ENCODE measurements at regions not wholly inside any gene's neighbourhood (a gene's known extent, or its start where the extent isn't known, plus 50 kb on each side); places are given as distances from the start of the nearest gene placed in this dataset.
"Not testable (repeated sequence)": the region's sequence is repeated elsewhere in the genome, so short reads cannot be mapped to it uniquely, and the experiment has no call there.

- no peak for DNase-seq
These were observed 239.9 kb upstream of the TRPM3 start for GRCh38 chr9:71361357-71361756.

GRCh38 chr9:71357346-71357745 is 235.9 kb upstream of the TRPM3 start:
- no peak for DNase-seq

DNA sequence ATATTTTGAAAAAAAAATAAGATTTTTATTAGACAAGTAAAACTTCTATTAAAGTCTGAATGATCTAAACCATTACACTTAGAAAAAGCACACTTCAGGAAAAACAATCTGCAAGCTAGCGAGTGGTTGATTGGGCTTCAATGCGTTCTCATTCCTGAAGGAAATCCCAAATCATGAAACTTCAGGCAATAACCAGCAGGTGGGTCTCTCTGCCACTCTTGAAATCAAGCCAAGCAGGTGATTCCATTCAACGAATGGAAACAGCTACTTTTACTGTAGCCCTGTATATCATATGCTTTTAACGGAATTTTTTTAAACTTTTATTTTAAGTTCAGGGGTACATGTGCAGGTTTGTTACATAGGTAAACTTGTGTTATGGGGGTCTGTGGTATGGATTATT is 234.5 kb upstream of the TRPM3 start:
- no peak for DNase-seq

- no peak for DNase-seq
These were observed 232.3 kb upstream of the TRPM3 start for GRCh38 chr9:71353720-71354119.

- no peak for DNase-seq
These were observed 231.4 kb upstream of the TRPM3 start for GRCh38 chr9:71352837-71353236.

DNA sequence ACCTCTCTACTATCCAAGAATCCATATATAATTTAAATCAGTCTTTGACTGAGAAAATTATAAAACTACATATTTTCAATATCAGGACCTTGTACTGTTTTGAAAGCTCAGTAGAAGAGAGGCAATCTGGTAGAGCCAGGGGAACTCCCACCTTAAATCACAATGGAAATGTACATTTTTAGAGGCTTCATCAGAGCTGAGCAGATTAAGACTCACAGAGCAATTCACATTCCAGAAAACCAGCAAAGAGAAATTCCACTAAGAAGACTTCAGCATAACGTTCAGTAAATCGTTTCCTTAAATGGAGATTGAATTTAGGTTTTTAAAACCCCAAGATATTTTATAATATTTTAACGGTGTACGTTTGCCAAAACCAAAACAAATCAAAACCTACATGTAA is 227.8 kb upstream of the TRPM3 start:
- no peak for DNase-seq

DNA sequence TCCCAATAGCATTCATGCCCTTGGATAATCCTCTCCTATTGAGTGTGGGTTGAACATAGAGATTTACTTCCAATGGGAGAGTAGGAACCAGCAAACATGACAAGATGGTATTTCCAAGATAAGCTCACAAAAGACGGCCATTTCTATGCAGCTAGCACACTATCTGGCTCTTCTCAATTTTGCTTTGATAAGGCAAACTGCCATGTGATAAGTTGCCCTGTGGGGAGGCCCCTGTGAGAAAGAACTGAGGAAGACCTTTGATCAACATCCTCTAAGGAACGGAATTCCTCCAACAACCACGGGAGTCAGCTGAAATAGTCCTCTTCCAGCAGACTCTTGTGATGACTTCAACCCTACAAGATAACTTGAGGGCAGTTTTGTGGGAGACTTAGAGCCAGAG is 211.9 kb upstream of the TRPM3 start:
- no peak for DNase-seq

DNA sequence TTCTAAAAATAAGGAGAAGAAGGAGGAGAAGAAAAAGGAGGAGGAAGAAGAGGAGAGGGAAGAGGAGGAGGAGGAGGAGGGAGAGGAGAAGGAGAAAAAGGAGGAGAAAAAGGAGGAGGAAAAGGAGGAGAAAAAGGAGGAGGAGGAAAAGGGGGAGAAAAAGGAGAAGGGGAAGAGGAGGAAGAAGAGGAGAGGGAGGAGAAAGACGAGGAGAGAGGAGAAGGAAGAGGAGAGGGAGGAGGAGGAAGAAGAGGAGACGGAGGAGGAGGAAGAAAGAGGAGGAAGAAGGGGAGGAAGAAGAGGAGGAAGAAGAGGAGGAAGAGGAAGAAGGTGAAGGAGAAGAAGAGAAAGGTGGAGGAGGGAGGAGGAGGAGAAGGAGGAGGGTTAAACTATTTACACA is 210.2 kb upstream of the TRPM3 start:
- DNase-seq = no peak

DNA sequence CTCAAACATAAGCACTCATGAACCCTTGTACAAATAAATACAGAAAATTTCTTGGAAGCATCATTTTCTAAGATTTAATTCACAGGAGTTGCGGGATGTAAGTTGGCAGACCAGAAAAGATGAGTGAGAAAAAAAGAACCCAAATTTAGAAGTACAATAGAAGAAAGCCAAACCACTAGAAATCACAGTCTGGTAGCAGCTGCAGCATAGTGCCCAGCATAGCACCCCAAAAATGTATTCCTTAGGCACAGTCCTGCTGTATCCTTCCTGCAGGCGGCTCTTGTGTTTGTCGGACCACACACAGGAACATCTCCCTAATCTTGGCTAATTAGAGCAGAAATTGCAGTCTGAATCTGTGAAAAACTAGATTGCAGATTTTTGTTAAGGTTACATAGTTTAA is 208.5 kb upstream of the TRPM3 start:
- no peak for DNase-seq

DNA sequence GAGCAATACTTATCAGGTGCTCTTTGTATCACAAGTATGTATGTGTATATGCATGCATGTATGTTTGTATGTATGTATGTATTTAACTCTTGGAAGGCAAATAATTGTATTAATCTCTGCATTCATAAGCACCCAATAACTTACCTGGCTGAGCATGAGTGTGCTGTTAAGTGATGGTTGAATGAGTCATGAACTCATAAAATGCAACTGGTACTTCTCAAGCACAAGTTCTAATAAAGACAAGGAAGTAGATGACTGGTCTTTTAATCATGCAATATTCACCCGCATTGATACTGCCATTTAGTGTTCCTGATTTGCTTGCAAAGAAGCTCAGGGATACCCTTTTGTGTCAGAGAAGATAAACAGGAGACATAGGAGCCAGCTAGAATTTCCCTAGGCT is 204.9 kb upstream of the TRPM3 start:
- no peak for DNase-seq

DNA sequence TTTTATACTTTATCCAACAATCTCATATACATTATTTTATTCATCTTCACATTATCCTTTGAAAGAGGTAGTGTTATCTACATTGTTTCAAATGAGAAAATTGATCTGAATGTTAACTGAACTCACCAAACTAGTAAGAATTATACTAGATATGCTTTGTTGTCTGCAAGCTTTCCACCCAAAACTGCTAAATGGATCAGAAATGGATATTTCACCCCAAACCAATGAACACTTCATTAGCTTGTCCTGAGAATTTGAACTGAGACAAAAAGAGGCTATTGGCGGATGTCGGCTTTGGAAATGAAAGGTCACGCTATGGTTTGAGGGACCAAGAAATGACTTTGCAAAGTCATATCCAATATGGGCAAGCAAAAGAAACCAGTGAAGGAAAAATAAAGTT is 201.9 kb upstream of the TRPM3 start:
- DNase-seq = no peak

GRCh38 chr9:71322311-71322710 is 200.9 kb upstream of the TRPM3 start:
- no peak for DNase-seq

DNA sequence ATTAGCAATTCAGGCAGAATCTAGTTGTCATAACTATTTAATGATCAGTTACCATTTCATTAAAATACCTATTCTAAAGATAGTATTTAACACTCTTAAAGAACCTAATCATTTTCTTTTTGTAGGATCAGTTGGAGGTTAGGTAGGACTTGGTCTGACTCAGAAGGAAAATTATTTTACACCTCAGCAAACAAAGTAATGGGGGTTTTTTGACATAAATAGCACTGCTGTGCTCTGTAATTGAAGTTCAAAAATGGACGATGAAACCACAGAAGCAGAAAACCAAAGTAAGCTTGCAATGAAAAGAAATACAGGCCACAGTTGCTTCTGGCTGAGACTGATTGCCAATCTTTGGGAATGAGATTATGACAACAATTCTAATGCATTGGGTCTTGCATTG is 187.0 kb upstream of the TRPM3 start:
- DNase-seq = no peak

GRCh38 chr9:71306134-71306533 is 184.7 kb upstream of the TRPM3 start:
- no peak for DNase-seq

DNA sequence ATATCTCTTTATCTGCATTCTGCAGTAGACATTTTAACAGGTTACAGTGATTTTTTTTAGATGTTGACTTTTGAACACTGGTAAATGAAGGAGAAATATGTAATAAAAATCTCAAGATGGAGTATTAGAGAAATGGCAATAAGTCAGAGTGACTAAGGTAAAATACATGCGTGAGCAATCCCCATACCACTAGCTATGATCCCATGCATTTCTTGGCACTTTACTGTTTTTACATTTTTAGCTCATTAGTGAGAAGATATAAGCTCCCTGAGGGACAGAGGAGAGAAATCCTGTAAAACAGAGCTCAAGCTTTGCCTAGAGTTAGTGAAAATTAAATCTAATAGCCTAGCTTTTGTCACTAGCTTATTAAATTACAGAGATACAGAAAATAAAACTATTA is 181.9 kb upstream of the TRPM3 start:
- no peak for DNase-seq

DNA sequence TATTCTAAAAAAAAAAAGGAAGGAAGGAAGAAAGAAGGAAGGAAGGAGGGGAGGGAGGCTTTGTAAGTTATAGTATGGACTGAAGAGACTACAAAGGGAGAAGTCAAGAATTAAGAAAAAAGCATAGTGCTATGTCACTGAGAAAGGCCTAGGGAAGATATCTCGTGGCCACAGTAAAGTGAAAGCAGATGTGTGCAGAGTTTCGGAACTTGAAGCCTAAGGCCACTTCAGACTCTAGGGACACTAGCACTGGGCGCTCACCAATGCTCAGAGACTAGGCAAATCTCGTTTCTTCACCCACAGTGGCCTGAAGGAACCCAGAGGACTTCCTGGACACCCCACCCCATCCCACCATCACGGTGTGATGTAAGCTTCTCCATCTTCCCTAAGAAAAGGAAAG is 181.4 kb upstream of the TRPM3 start:
- DNase-seq = no peak

DNA sequence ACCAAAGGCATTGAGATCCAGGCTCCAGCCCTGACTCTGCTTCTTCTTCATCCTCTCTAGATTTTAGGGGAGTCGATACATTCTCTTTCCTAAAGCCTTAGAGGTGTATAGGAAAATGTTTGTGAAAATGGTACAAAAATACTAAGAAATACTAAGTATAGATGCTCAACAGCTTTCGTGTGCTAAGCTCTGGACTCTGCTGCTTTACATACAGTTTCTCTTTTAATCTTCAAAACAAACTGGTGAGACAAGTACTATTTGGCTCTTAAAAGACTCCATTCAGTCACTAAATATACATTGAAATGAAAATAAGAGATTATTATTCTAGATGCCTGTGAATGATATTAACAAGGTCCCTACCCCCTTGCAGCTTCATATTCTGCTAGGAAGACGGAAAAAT is 174.5 kb upstream of the TRPM3 start:
- no peak for DNase-seq

DNA sequence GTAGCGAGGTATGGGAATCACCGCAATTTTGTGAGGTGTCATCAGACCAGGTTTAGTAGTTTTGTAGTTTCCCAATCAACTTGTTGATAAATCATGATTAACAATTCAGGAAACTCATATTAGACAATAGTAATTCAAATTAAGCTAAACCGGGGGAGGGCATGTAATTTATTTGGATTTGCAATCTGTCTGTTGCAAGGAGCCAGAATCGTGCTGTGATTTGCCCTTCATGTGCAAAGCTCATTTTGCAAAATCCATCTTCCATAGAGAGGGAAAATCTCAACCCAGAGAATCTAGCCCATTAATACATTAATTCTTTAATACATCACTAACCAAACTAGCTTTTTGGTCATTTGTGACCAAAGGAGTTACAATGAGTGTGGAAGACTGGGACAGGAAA is 164.7 kb upstream of the TRPM3 start:
- no peak for DNase-seq

DNA sequence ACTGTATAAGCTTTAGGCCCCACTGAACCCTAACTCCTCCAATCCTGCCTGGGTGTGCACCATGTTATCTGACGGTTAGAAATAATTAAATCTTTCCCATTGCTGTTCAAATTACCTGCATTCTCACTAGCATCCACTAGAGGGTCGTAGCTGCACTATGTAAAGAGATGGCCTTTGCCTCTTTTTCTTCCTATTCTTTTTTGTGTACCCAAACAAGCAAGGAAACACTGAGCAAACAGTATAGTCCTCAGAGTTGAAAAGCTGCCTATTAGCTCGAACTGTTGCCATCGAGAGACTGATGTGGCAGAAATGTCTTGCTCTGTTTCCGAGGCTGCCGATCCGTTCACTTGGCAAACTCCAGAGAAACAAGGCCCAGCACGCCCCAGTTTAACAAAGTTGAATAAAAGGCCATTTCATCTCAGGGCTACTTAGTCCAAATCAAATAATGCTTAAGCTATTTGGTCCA is 163.8 kb upstream of the TRPM3 start:
- peak; percentile 49 for DNase-seq

GRCh38 chr9:71282116-71282515 is 160.7 kb upstream of the TRPM3 start:
- DNase-seq = not testable (repeated sequence)

- DNase-seq = no peak
These were observed 157.8 kb upstream of the TRPM3 start for GRCh38 chr9:71279151-71279739.

- no peak for DNase-seq
These were observed 152.2 kb upstream of the TRPM3 start for GRCh38 chr9:71273613-71274012.

GRCh38 chr9:71271602-71272001 is 150.2 kb upstream of the TRPM3 start:
- no peak for DNase-seq

DNA sequence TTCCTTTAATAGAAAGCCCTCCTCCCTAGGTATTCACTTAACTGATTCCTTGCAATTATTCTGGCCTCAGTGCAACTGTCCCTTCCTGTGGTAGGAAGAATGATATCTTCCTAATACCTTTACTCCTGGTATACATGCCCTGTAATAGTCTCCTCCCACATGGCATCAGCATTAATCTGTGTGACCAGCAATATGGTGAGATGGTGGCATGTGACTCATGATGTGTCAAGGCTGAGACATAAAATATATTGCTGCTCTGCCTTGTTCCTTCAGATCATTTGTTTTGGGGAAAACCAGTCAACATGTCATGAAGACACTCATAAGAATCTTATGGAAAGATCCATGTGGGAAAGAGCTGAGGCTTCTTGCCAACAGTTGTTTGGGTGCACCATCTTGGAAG is 149.1 kb upstream of the TRPM3 start:
- DNase-seq = no peak

DNA sequence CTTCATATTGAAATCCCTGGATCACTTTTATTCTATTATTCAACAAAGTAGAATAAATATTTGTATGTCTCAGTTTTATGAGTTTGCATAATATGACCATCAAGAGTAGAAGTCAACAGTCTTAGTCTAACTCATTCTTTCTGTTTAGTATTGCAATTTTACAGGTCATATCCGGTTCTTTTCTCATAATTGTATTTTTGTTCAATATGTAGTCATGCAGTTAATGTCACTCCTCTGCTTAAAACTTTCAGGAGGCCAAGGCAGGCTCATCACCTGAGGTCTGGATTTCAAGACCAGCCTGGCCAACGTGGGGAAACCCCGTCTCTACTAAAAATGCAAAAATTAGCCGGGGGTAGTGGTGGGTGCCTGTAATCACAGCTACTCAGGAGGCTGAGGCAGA is 148.4 kb upstream of the TRPM3 start:
- no peak for DNase-seq
